Heart left ventricle (tissue), 16 donors: ENCODE measurements at regions not wholly inside any gene's neighbourhood (a gene's known extent, or its start where the extent isn't known, plus 50 kb on each side); places are given as distances from the start of the nearest gene placed in this dataset.

Source experiments
- ATAC-seq, 4 donors: fragments of 200-7000 bp; cut with Tn5 transposase; one replicate each; pipeline ENCODE4 v1.9.1; 2020 to 2022; ENCODE audit warnings: moderate library complexity in 4 of 4, mild to moderate bottlenecking in 3 of 4, moderate number of reproducible peaks in 1 of 4
- DNase-seq, 5 donors: peaks; one replicate each; pipeline ENCODE4 v3.0.0-alpha.2; 2020
- H3K27ac ChIP-seq, 12 donors: fragments of 200-600 bp; sonication (generic) in 4 of 12; one replicate each; pipeline versions ENCODE4 v1.5.0 to v1.8.0; 2016 to 2022; ENCODE audit warnings: mild to moderate bottlenecking in 2 of 12
- H3K27me3 ChIP-seq, 9 donors: fragments of 200-600 bp; sonication (generic) in 2 of 9; one replicate each; pipeline versions ENCODE4 v1.5.1 to v1.8.0; 2016 to 2022; ENCODE audit warnings: mild to moderate bottlenecking in 3 of 9
- H3K36me3 ChIP-seq, 9 donors: fragments of 200-600 bp; sonication (generic) in 2 of 9; one replicate each; pipeline versions ENCODE4 v1.5.0 to v1.8.0; 2018 to 2022; ENCODE audit warnings: mild to moderate bottlenecking in 2 of 9
- H3K4me1 ChIP-seq, 12 donors: fragments of 200-600 bp; sonication (generic) in 4 of 12; one replicate each; pipeline versions ENCODE4 v1.5.0 to v1.8.0; 2016 to 2022; ENCODE audit warnings: mild to moderate bottlenecking in 3 of 12
- H3K4me3 ChIP-seq, 12 donors: fragments of 200-600 bp; sonication (generic) in 4 of 12; one replicate each; pipeline versions ENCODE4 v1.5.0 to v1.8.0; 2017 to 2022; ENCODE audit warnings: mild to moderate bottlenecking in 9 of 12, moderate library complexity in 4 of 12
- H3K9me3 ChIP-seq, 12 donors: fragments of 200-600 bp; sonication (generic) in 4 of 12; one replicate each; pipeline versions ENCODE4 v1.5.0 to v1.8.0; 2016 to 2022; ENCODE audit warnings: mild to moderate bottlenecking in 1 of 12
- CTCF ChIP-seq, 12 donors: fragments of 200-600 bp; sonication (generic) in 4 of 12; IDR thresholded peaks; one replicate each; pipeline versions ENCODE4 v1.5.0 to v1.8.0; 2018 to 2022; ENCODE audit warnings: antibody characterized with exemption in 12 of 12, mild to moderate bottlenecking in 5 of 12
- POLR2A ChIP-seq, 2 donors: fragments of 450-650 bp; IDR thresholded peaks; one replicate each; pipeline ENCODE4 v1.6.1; 2017; ENCODE audit warnings: antibody characterized with exemption in 2 of 2, mild to moderate bottlenecking in 2 of 2, moderate library complexity in 2 of 2
- WGBS, 4 donors: extraction: QIAGEN DNeasy Blood & Tissue Kit in 2 of 4; methylation state at CpG; one replicate each; pipeline versions ENCODE4 v1.1.5 to v1.1.7; 2013 to 2018; 5-methylcytosine and 5-hydroxymethylcytosine counted together
- intact Hi-C, 10 donors: fragments of 100-400 bp; cut with DNase I; formaldehyde crosslinking; loops; one replicate each; pipeline versions ENCODE4 v1.11.1 to v1.14.2; 2022
- donor health status: ischemic (EF 13 %, LVEDD 7.1; RV severe dilation, severe dysfunction).
- donor health status: healthy with polysubstance abuse.
- donor health status: DM: no; HTN: yes; CAD: no.
- donor health status: DM: no; HTN: no; CAD: no.
- donor health status: ischemic (EF 25% LVEDD 6.9; RV normal size, moderate dysfunction).
- donor health status: ischemic (EF 25% LVEDD 5.7; RV mildly dilated, moderate dysfunction).
- donor health status: healthy.
- donor health status: DM: yes; HTN: yes; CAD: no.
- donor health status: ischemic (EF 35%, LVEDD 5.7; RV mildly dilated, moderate dysfunction).
- donor health status: nonischemic (EF 11% LVEDD 7.7; RV severe dilation, severe dysfunction).
- donor health status: DM: yes; HTN: yes; CAD: no.
- donor health status: PGD.
- donor health status: ischemic (EF 29% LVEDD 5.4; RV normal size, mild dysfunction).
- donor health status: nonischemic (EF 23%, LVEDD 6.1; RV moderate dilation, normal function).

- H3K27me3 ChIP-seq: no peaks in the 10 kb centered on the region
- intact Hi-C loops: loop anchor here in 1 of 10 donors (10.0 kb wide), 1 partner anchor 578 kb away; no protein-coding TSS in a partner anchor
- no peaks in the 10 kb centered on the region for H3K36me3 ChIP-seq
- no peaks in the 10 kb centered on the region for H3K4me1 ChIP-seq
- no peaks in the 10 kb centered on the region for H3K9me3 ChIP-seq
- ATAC-seq: no peak
- no peak for TF ChIP-seq POLR2A (IDR thresholded peaks at IDR 0.05)
- no peak for TF ChIP-seq CTCF (IDR thresholded peaks at IDR 0.05)
- H3K27ac ChIP-seq: no peak overlapping the region
- no peak for DNase-seq
- H3K4me3 ChIP-seq: no peak overlapping the region
- 66 to 77% (median 71%) methylated on average over 1 of the region's 1 CpG for WGBS, 4 donors
These were observed 560.2 kb downstream of the DACH1 start for GRCh38 chr13:71306821-71307220.

DNA sequence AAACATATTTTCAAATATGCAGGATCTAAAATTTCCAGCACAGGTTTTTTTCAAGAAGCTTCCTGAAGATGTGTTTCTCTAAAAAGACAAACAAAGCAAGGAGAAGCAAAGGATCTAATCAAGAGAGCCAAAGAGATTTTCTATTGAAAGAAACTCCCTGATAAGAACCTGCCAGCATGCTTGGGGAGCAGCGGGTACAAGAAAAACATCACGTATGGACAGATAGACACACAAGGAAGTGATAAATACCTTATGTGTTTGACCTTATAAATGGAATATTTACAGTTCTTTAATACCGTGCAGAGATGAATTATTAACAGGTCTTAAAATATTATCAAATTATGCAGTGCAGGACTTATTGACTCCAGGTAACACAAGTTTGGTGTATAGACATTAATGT is 562.1 kb downstream of the DACH1 start:
- intact Hi-C loops: loop anchor here in 4 of 10 donors (5.0 to 10.0 kb wide), 2 partner anchors 572 to 580 kb away; no protein-coding TSS in a partner anchor
- 33 to 42% (median 41%) methylated on average over 3 of the region's 3 CpGs for WGBS, 4 donors
- H3K4me3 ChIP-seq: no peak overlapping the region

GRCh38 chr13:71303144-71303543 is 563.9 kb downstream of the DACH1 start:
- TF ChIP-seq POLR2A (IDR thresholded peaks at IDR 0.05): no peak
- peak in 6 of 12 donors; percentile 8 to 43 (median 22) for TF ChIP-seq CTCF (IDR thresholded peaks at IDR 0.05)
- DNase-seq (no peak), ATAC-seq (no peak)
- H3K27me3 ChIP-seq: no peaks in the 10 kb centered on the region
- 68 to 71% (median 69%) methylated on average over 3 of the region's 3 CpGs for WGBS, 4 donors
- intact Hi-C loops: loop anchor here in 4 of 10 donors (5.0 to 10.0 kb wide), 2 partner anchors 574 to 582 kb away; no protein-coding TSS in a partner anchor
- no peaks in the 10 kb centered on the region for H3K4me1 ChIP-seq
- peaks cover 0 to 1% (median 0%) of the 10 kb centered on the region in 12 donors for H3K9me3 ChIP-seq
- H3K36me3 ChIP-seq: no peaks in the 10 kb centered on the region
- no peak overlapping the region for H3K4me3 ChIP-seq
- no peak overlapping the region for H3K27ac ChIP-seq

More for the DNA sequence above, 562.1 kb downstream of the DACH1 start:
- Histone ChIP-seq H3K27me3 (no peaks in the 10 kb centered on the region), H3K9me3 (no peaks in the 10 kb centered on the region), H3K36me3 (no peaks in the 10 kb centered on the region), H3K27ac (no peak overlapping the region), H3K4me1 (no peaks in the 10 kb centered on the region)
- no peak for ATAC-seq
- TF ChIP-seq CTCF (IDR thresholded peaks at IDR 0.05): no peak
- TF ChIP-seq POLR2A (IDR thresholded peaks at IDR 0.05): no peak
- no peak for DNase-seq

GRCh38 chr13:71300602-71301001 is 566.4 kb downstream of the DACH1 start:
- Histone ChIP-seq H3K4me3 (no peak overlapping the region), H3K27ac (no peak overlapping the region), H3K9me3 (peaks cover 0 to 6% (median 0%) of the 10 kb centered on the region in 12 donors), H3K36me3 (no peaks in the 10 kb centered on the region), H3K4me1 (no peaks in the 10 kb centered on the region), H3K27me3 (no peaks in the 10 kb centered on the region)
- intact Hi-C loops: loop anchor here in 4 of 10 donors (5.0 to 10.0 kb wide), 2 partner anchors 577 to 584 kb away; no protein-coding TSS in a partner anchor
- DNase-seq (no peak), ATAC-seq (no peak)
- TF ChIP-seq POLR2A (IDR thresholded peaks at IDR 0.05) (no peak), CTCF (IDR thresholded peaks at IDR 0.05) (no peak)
